IMR-90 (cell line): ENCODE measurements at regions not wholly inside any gene's neighbourhood (a gene's known extent, or its start where the extent isn't known, plus 50 kb on each side); places are given as distances from the start of the nearest gene placed in this dataset.
"Not testable (repeated sequence)": the region's sequence is repeated elsewhere in the genome, so short reads cannot be mapped to it uniquely, and the experiment has no call there.

ENCODE experiments used
- ATAC-seq: fragments of 200-7000 bp; cut with Tn5 transposase; 2 replicates; pipeline ENCODE4 v1.9.1; 2020; ENCODE audit warnings: low read depth, mild to moderate bottlenecking, moderate library complexity
- BruUV-seq: library from RNA; stranded (reverse); fragments of 400-500 nt; replicated peaks from 2 replicates; lab custom pipeline; 2021; lab: Mats Ljungman, UMichigan
- CTCF ChIA-PET: fragments of 300-600 bp; formaldehyde crosslinking; extraction: SDS; loops from one replicate; lab custom pipeline; 2021; ENCODE audit warnings: antibody characterized with exemption; lab: Yijun Ruan, JAX
- POLR2A ChIA-PET: fragments of 300-600 bp; sonication (Branson Sonifier 250); formaldehyde crosslinking; loops from one replicate; lab custom pipeline; 2022; ENCODE audit warnings: antibody characterized with exemption; ENCODE audit not compliant: unreplicated experiment; lab: Charles Lee
- DNase-seq: peaks from one replicate; pipeline ENCODE4 v3.0.0; 2013
- H2AFZ ChIP-seq: replicated peaks from 2 replicates; pipeline ENCODE3; 2013; ENCODE audit warnings: low read length, mild to moderate bottlenecking; ENCODE audit not compliant: poor library complexity
- H2AK5ac ChIP-seq: 2 replicates; pipeline ENCODE4 v1.6.1; 2013; ENCODE audit warnings: low read depth, low read length, inconsistent platforms
- H2AK9ac ChIP-seq: replicated peaks from 2 replicates; pipeline ENCODE3; 2013; ENCODE audit warnings: mild to moderate bottlenecking, low read depth, low read length, moderate library complexity; ENCODE audit not compliant: poor library complexity
- H2BK120ac ChIP-seq: 2 replicates; pipeline ENCODE4 v1.6.1; 2013; ENCODE audit warnings: low read depth, low read length, inconsistent platforms
- H2BK15ac ChIP-seq: 3 replicates; pipeline ENCODE4 v1.6.1; 2013; ENCODE audit warnings: low read depth, low read length, inconsistent platforms
- H2BK20ac ChIP-seq: 2 replicates; pipeline ENCODE4 v1.6.1; 2013; ENCODE audit warnings: low read depth, mild to moderate bottlenecking, inconsistent platforms, low read length, moderate library complexity
- H2BK5ac ChIP-seq: 2 replicates; pipeline ENCODE4 v1.6.1; 2013; ENCODE audit warnings: mild to moderate bottlenecking, low read depth, low read length, inconsistent platforms; ENCODE audit not compliant: poor library complexity, severe bottlenecking
- H3K14ac ChIP-seq: replicated peaks from 2 replicates; pipeline ENCODE4 v1.6.1; 2013; ENCODE audit warnings: low read depth, low read length, inconsistent platforms
- H3K18ac ChIP-seq: 2 replicates; pipeline ENCODE4 v1.6.1; 2013; ENCODE audit warnings: low read depth, low read length, control low read depth
- H3K23ac ChIP-seq: 2 replicates; pipeline ENCODE4 v1.6.1; 2013; ENCODE audit warnings: low read depth, low read length, inconsistent platforms
- H3K27ac ChIP-seq: 2 replicates; pipeline ENCODE4 v1.5.1; 2013; ENCODE audit warnings: mild to moderate bottlenecking, control low read depth, low read length; ENCODE audit not compliant: insufficient read depth
- H3K27me3 ChIP-seq: 2 replicates; pipeline ENCODE4 v1.6.1; 2013; ENCODE audit warnings: low read length; ENCODE audit not compliant: control insufficient read depth, insufficient read depth
- H3K36me3 ChIP-seq: 2 replicates; pipeline ENCODE4 v1.6.1; 2013; ENCODE audit warnings: low read length, mixed read lengths; ENCODE audit not compliant: control insufficient read depth, insufficient read depth
- H3K4ac ChIP-seq: 2 replicates; pipeline ENCODE4 v1.6.1; 2013; ENCODE audit warnings: low read depth, low read length, inconsistent platforms
- H3K4me1 ChIP-seq: 2 replicates; pipeline ENCODE4 v1.6.1; 2013; ENCODE audit warnings: low read length, mixed read lengths; ENCODE audit not compliant: control insufficient read depth, insufficient read depth
- H3K4me2 ChIP-seq: 2 replicates; pipeline ENCODE4 v1.6.1; 2013; ENCODE audit warnings: low read depth, mild to moderate bottlenecking, control low read depth, low read length, moderate library complexity
- H3K4me3 ChIP-seq: 2 replicates; pipeline ENCODE4 v1.5.1; 2013; ENCODE audit warnings: low read depth, mild to moderate bottlenecking, control low read depth, low read length, moderate library complexity; ENCODE audit not compliant: insufficient read depth
- H3K56ac ChIP-seq: 2 replicates; pipeline ENCODE4 v1.6.1; 2013; ENCODE audit warnings: low read length, inconsistent platforms; ENCODE audit not compliant: insufficient read depth; ENCODE audit errors: extremely low read depth
- H3K79me1 ChIP-seq, 2 experiments: 2 replicates each; pipeline ENCODE4 v1.6.1; 2013; ENCODE audit warnings: low read length in 2 of 2, inconsistent platforms in 1 of 2, low read depth in 1 of 2
- H3K9ac ChIP-seq: 2 replicates; pipeline ENCODE4 v1.6.1; 2013; ENCODE audit warnings: low read depth, low read length, control low read depth
- H3K9me1 ChIP-seq: 2 replicates; pipeline ENCODE4 v1.6.1; 2013; ENCODE audit warnings: low read length, inconsistent platforms; ENCODE audit not compliant: insufficient read depth
- H3K9me3 ChIP-seq: 2 replicates; pipeline ENCODE4 v1.6.1; 2013; ENCODE audit warnings: low read length; ENCODE audit not compliant: control insufficient read depth, insufficient read depth
- H4K20me1 ChIP-seq: 2 replicates; pipeline ENCODE4 v1.6.1; 2013; ENCODE audit warnings: low read length, inconsistent platforms; ENCODE audit not compliant: insufficient read depth
- H4K5ac ChIP-seq: 2 replicates; pipeline ENCODE4 v1.6.1; 2013; ENCODE audit warnings: mild to moderate bottlenecking, low read depth, low read length, control low read depth
- H4K8ac ChIP-seq, 2 experiments: 2 replicates each; pipeline ENCODE4 v1.6.1; 2013; ENCODE audit warnings: low read depth in 2 of 2, low read length in 2 of 2, control low read depth in 1 of 2, inconsistent platforms in 1 of 2
- H4K91ac ChIP-seq: 2 replicates; pipeline ENCODE4 v1.6.1; 2013; ENCODE audit warnings: low read depth, low read length, inconsistent platforms; ENCODE audit not compliant: insufficient read depth
- CEBPB ChIP-seq: IDR thresholded peaks from 2 replicates; pipeline ENCODE4 v1.6.1; 2012; ENCODE audit warnings: low read depth, low read length, improper control_type of control experiment
- CTCF ChIP-seq: conservative IDR thresholded peaks from 2 replicates; pipeline ENCODE4 v1.5.1; 2012; ENCODE audit warnings: mild to moderate bottlenecking, low read depth, low read length, improper control_type of control experiment
- FOS ChIP-seq: fragments of 150-350 bp; IDR thresholded peaks from 2 replicates; pipeline ENCODE4 v1.6.1; 2016; ENCODE audit warnings: low read depth, low read length
- MAZ ChIP-seq: IDR thresholded peaks from 2 replicates; pipeline ENCODE4 v1.6.1; 2012; ENCODE audit warnings: low read depth, mild to moderate bottlenecking, low read length, improper control_type of control experiment, moderate library complexity, borderline replicate concordance
- MXI1 ChIP-seq: IDR thresholded peaks from 2 replicates; pipeline ENCODE4 v1.6.1; 2012; ENCODE audit warnings: low read depth, mild to moderate bottlenecking, low read length, moderate library complexity, borderline replicate concordance
- POLR2A ChIP-seq: IDR thresholded peaks from 2 replicates; pipeline ENCODE4 v1.6.1; 2012; ENCODE audit warnings: mild to moderate bottlenecking, low read depth, low read length
- RAD21 ChIP-seq: IDR thresholded peaks from 2 replicates; pipeline ENCODE4 v1.6.1; 2012; ENCODE audit warnings: low read length, improper control_type of control experiment
- SMC3 ChIP-seq: fragments of 150-350 bp; IDR thresholded peaks from 2 replicates; pipeline ENCODE4 v1.6.1; 2016; ENCODE audit warnings: low read depth, mild to moderate bottlenecking, antibody characterized with exemption, low read length, moderate library complexity
- WGBS, 2 experiments: methylation state at CpG; one replicate each; pipeline versions ENCODE4 v1.1.5 to v1.1.7; 2013; ENCODE audit warnings: missing lambda C conversion rate in 2 of 2; ENCODE audit not compliant: insufficient read length in 1 of 2; ENCODE audit errors: extremely low coverage in 2 of 2; 5-methylcytosine and 5-hydroxymethylcytosine counted together
- dilution Hi-C: fragments of 300-500 bp; cut with HindIII; formaldehyde crosslinking; loops from one replicate; pipeline ENCODE4 v1.14.3; 2018; ENCODE audit warnings: low sequenced_read_pairs; ENCODE audit not compliant: unreplicated experiment
- in situ Hi-C: fragments of 300-500 bp; cut with MboI; formaldehyde crosslinking; loops from 3 replicates; pipeline ENCODE4 v1.14.3; 2019; ENCODE audit warnings: low sequenced_read_pairs, inconsistent platforms, mixed read lengths
- intact Hi-C: fragments of 100-400 bp; cut with micrococcal nuclease; formaldehyde crosslinking; loops from 2 replicates; pipeline ENCODE4 v1.10.0; 2022

GRCh38 chr3:197417441-197417840 lies 119.0 kb upstream of the DLG1 start:
- 0 out of 2 replicates have a peak, but pooled peaks cover 2% of the 10 kb centered on the region for H3K4me1 ChIP-seq
- no peak overlapping the region for H3K56ac ChIP-seq
- H3K9me3 ChIP-seq: no peaks in the 10 kb centered on the region
- H2AK9ac ChIP-seq: no peak overlapping the region
- H3K27ac ChIP-seq: no peak overlapping the region
- H3K18ac ChIP-seq: no peak overlapping the region
- intact Hi-C loops: no loop called here
- H3K79me1 ChIP-seq: no peaks in the 10 kb centered on the region
- no peak overlapping the region for H3K4me2 ChIP-seq
- BruUV-seq: no TSS peak
- H4K8ac ChIP-seq: no peak overlapping the region
- dilution Hi-C loops: no loop called here
- no peak overlapping the region for H2BK20ac ChIP-seq
- no peak overlapping the region for H3K14ac ChIP-seq
- H2AK5ac ChIP-seq: no peak overlapping the region
- H2AFZ ChIP-seq: peak overlapping the region; percentile 4
- DNase-seq (peak; percentile 60), ATAC-seq (peak; percentile 84)
- H4K91ac ChIP-seq: no peak overlapping the region
- ChIA-PET CTCF (interaction anchor here (0.6 kb wide), 1 partner anchor 17 kb away, joined by 3 read pairs; no protein-coding TSS in a partner anchor), POLR2A (no interaction called here)
- TF ChIP-seq FOS: no peak
- TF ChIP-seq SMC3: no peak
- TF ChIP-seq MXI1: no peak
- no peak for TF ChIP-seq CTCF
- no peak for TF ChIP-seq RAD21
- TF ChIP-seq CEBPB: peak; percentile 34; the same call in 1 of the 2 replicates
- no peak for TF ChIP-seq MAZ
- TF ChIP-seq POLR2A: no peak
- 33% methylated on average over 1 of the region's 6 CpGs; no CpG with 5 or more reads in 1 of the 2 experiments for WGBS, 2 experiments
- no peaks in the 10 kb centered on the region for H3K36me3 ChIP-seq
- no peak overlapping the region for H4K5ac ChIP-seq
- in situ Hi-C loops: no loop called here
- H2BK5ac ChIP-seq: no peak overlapping the region
- no peak overlapping the region for H3K4me3 ChIP-seq
- H3K9me1 ChIP-seq: no peaks in the 10 kb centered on the region
- H3K27me3 ChIP-seq: peaks cover 26% of the 10 kb centered on the region
- no peak overlapping the region for H2BK120ac ChIP-seq
- H3K23ac ChIP-seq: no peak overlapping the region
- no peaks in the 10 kb centered on the region for H4K20me1 ChIP-seq
- no peak overlapping the region for H3K4ac ChIP-seq
- H3K9ac ChIP-seq: no peak overlapping the region
- H2BK15ac ChIP-seq: no peak overlapping the region

GRCh38 chr3:197411899-197412298 lies 113.5 kb upstream of the DLG1 start:
- DNase-seq, H3K4me1 ChIP-seq, H3K56ac ChIP-seq, H2BK120ac ChIP-seq, H3K9ac ChIP-seq, H3K36me3 ChIP-seq, H4K20me1 ChIP-seq, CTCF ChIA-PET, H3K4ac ChIP-seq, POLR2A ChIA-PET, H2AK9ac ChIP-seq, H2AK5ac ChIP-seq, H3K4me3 ChIP-seq, ATAC-seq, H3K9me3 ChIP-seq, dilution Hi-C loops, H2BK20ac ChIP-seq, H4K91ac ChIP-seq, H3K18ac ChIP-seq, in situ Hi-C loops, H3K27ac ChIP-seq, H3K79me1 ChIP-seq, H2BK15ac ChIP-seq, H3K4me2 ChIP-seq, H3K14ac ChIP-seq, H3K23ac ChIP-seq, H4K8ac ChIP-seq, H2AFZ ChIP-seq, intact Hi-C loops, H2BK5ac ChIP-seq, BruUV-seq, H3K9me1 ChIP-seq, H4K5ac ChIP-seq: not testable (repeated sequence)
- no CpG with 5 or more reads among the region's 2 CpGs for WGBS, 2 experiments
- peaks cover 25% of the 10 kb centered on the region for H3K27me3 ChIP-seq
